OCI-LY7 (cell line): ENCODE measurements at regions not wholly inside any gene's neighbourhood (a gene's known extent, or its start where the extent isn't known, plus 50 kb on each side); places are given as distances from the start of the nearest gene placed in this dataset.

Source experiments
- BruUV-seq: library from RNA; stranded (reverse); fragments of 400-500 nt; replicated peaks from 2 replicates; lab custom pipeline; 2021; lab: Mats Ljungman, UMichigan
- CTCF ChIA-PET: fragments of 300-600 bp; sonication (Branson Sonifier 250); formaldehyde crosslinking; loops from one replicate; lab custom pipeline; 2022; ENCODE audit warnings: antibody characterized with exemption; ENCODE audit not compliant: unreplicated experiment; lab: Charles Lee
- POLR2A ChIA-PET: fragments of 300-600 bp; sonication (Branson Sonifier 250); formaldehyde crosslinking; loops from one replicate; lab custom pipeline; 2022; ENCODE audit warnings: antibody characterized with exemption; lab: Charles Lee
- DNase-seq: peaks from one replicate; pipeline ENCODE4 v3.0.0-alpha.2; 2015; ENCODE audit warnings: low spot score
- H2AFZ ChIP-seq: fragments of 200-600 bp; sonication (generic), shearing (Covaris generic); 2 replicates; pipeline ENCODE4 v1.6.1; 2014; ENCODE audit warnings: mild to moderate bottlenecking, antibody characterized with exemption, low read length, moderate library complexity
- H3K27ac ChIP-seq: fragments of 200-600 bp; sonication (generic); 2 replicates; pipeline ENCODE4 v1.5.1; 2014; ENCODE audit warnings: mixed run types, low read depth, mild to moderate bottlenecking, moderate library complexity, low read length, inconsistent platforms; ENCODE audit not compliant: poor library complexity, severe bottlenecking
- H3K36me3 ChIP-seq: fragments of 200-600 bp; sonication (generic); 2 replicates; pipeline ENCODE4 v1.6.1; 2014; ENCODE audit warnings: mild to moderate bottlenecking, antibody characterized with exemption, low read length, moderate library complexity, mixed read lengths; ENCODE audit not compliant: insufficient read depth
- H3K4me1 ChIP-seq: fragments of 200-600 bp; sonication (generic); 2 replicates; pipeline ENCODE4 v1.5.1; 2014; ENCODE audit warnings: mild to moderate bottlenecking, low read length; ENCODE audit not compliant: insufficient read depth, poor library complexity, severe bottlenecking
- H3K4me2 ChIP-seq: fragments of 200-600 bp; sonication (generic); 2 replicates; pipeline ENCODE4 v1.6.1; 2014; ENCODE audit warnings: mild to moderate bottlenecking, low read length
- H3K4me3 ChIP-seq: fragments of 200-600 bp; sonication (generic); 2 replicates; pipeline ENCODE4 v1.5.1; 2014; ENCODE audit warnings: mild to moderate bottlenecking, low read depth, low read length; ENCODE audit not compliant: poor library complexity, severe bottlenecking
- H3K79me2 ChIP-seq: fragments of 200-600 bp; sonication (generic); 2 replicates; pipeline ENCODE4 v1.6.1; 2016; ENCODE audit warnings: low read depth, mild to moderate bottlenecking, low read length, moderate library complexity, mixed read lengths; ENCODE audit not compliant: insufficient read depth
- H3K9me2 ChIP-seq: fragments of 200-600 bp; sonication (generic); 2 replicates; pipeline ENCODE4 v1.6.1; 2016; ENCODE audit warnings: mild to moderate bottlenecking, low read length, mixed read lengths; ENCODE audit not compliant: insufficient read depth
- H3K9me3 ChIP-seq: fragments of 200-600 bp; sonication (generic); 2 replicates; pipeline ENCODE4 v1.6.1; 2014; ENCODE audit warnings: mild to moderate bottlenecking, mixed run types, low read length, mixed read lengths
- H4K20me1 ChIP-seq: fragments of 200-600 bp; sonication (generic); 2 replicates; pipeline ENCODE4 v1.6.1; 2014; ENCODE audit warnings: mild to moderate bottlenecking, antibody characterized with exemption, low read length, moderate library complexity, mixed read lengths; ENCODE audit not compliant: insufficient read depth
- CTCF ChIP-seq: fragments of 200-600 bp; sonication (generic); conservative IDR thresholded peaks from 2 replicates; pipeline ENCODE4 v1.5.1; 2014; ENCODE audit warnings: mild to moderate bottlenecking, antibody characterized with exemption, low read length, moderate library complexity, mixed read lengths
- EZH2phosphoT487 ChIP-seq: fragments of 200-600 bp; sonication (generic); IDR thresholded peaks from 2 replicates; pipeline ENCODE4 v1.6.1; 2018; ENCODE audit warnings: low read depth, borderline replicate concordance, mild to moderate bottlenecking, mixed run types, antibody characterized with exemption, low read length, moderate library complexity, mixed read lengths
- intact Hi-C: fragments of 100-400 bp; cut with micrococcal nuclease; formaldehyde crosslinking; loops from one replicate; pipeline ENCODE4 v1.10.0; 2022; ENCODE audit not compliant: unreplicated experiment

DNA sequence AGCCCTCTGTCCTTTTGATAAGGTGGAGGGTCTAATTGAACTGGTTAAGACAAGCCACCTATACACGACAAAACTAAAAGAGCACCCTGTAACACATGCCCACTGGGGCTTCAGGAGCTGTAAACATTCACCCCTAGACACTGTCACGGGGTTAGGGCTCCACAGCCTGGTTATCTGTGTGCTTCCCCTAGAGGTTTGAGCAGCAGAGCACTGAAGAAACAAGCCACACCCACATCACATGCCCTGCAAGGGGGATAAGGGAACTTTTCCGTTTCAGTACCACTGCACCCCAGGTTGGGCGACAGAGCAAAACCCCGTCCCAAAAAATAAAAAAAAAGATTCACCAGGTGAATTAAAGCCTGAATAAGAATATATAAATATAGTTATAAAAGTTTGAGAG is 913.7 kb upstream of the ACVR2A start:
- H3K9me2 ChIP-seq, result no peaks in the 10 kb centered on the region
- no peaks in the 10 kb centered on the region for H3K79me2 ChIP-seq
- intact Hi-C loops, result no loop called here
- H3K4me3 ChIP-seq, result no peak overlapping the region
- no TSS peak for BruUV-seq
- TF ChIP-seq CTCF (no peak), EZH2phosphoT487 (no peak)
- no peaks in the 10 kb centered on the region for H3K36me3 ChIP-seq
- H3K4me1 ChIP-seq, result no peaks in the 10 kb centered on the region
- H3K4me2 ChIP-seq, result no peak overlapping the region
- no peak for DNase-seq
- H2AFZ ChIP-seq, result no peak overlapping the region
- POLR2A ChIA-PET, result no interaction called here
- no peaks in the 10 kb centered on the region for H4K20me1 ChIP-seq
- H3K9me3 ChIP-seq, result no peaks in the 10 kb centered on the region
- CTCF ChIA-PET, result no interaction called here
- H3K27ac ChIP-seq, result no peak overlapping the region

GRCh38 chr2:146927080-146927711 is 917.6 kb upstream of the ACVR2A start:
- no peaks in the 10 kb centered on the region for H3K4me1 ChIP-seq
- POLR2A ChIA-PET, result interaction anchor here (0.6 kb wide), 1 partner anchor 19 kb away, joined by 4 read pairs; no protein-coding TSS in a partner anchor
- BruUV-seq, result no TSS peak
- CTCF ChIA-PET, result no interaction called here
- DNase-seq, result peak; percentile 0
- intact Hi-C loops, result no loop called here
- no peak overlapping the region for H3K27ac ChIP-seq
- 0 out of 2 replicates have a peak, but pooled peaks have one; percentile 22 for TF ChIP-seq CTCF
- TF ChIP-seq EZH2phosphoT487, result no peak
- H4K20me1 ChIP-seq, result no peaks in the 10 kb centered on the region
- no peaks in the 10 kb centered on the region for H3K9me2 ChIP-seq
- H3K4me3 ChIP-seq, result no peak overlapping the region
- H3K79me2 ChIP-seq, result no peaks in the 10 kb centered on the region
- no peaks in the 10 kb centered on the region for H3K36me3 ChIP-seq
- H3K4me2 ChIP-seq, result no peak overlapping the region
- no peaks in the 10 kb centered on the region for H3K9me3 ChIP-seq
- no peak overlapping the region for H2AFZ ChIP-seq

DNA sequence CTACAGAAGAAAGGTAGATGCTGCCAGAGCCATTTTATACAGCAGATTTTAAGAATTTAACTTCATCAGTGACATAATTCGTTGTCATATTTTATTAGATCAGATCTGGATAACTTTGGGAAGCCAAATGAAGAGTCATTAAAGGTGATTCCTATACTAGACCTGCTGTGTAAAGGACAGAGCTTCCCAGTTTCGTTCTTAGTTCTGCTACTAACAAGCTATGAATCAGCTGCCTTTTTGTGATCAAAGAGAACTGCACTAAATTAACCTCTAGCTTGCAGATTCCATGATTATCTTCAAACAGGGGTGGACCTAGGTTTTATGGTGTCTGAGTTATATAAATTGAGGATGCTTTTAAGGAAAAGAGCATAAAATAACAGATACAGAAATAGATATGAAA is 926.5 kb upstream of the ACVR2A start:
- Histone ChIP-seq H3K4me1 (no peaks in the 10 kb centered on the region), H2AFZ (no peak overlapping the region), H3K36me3 (no peaks in the 10 kb centered on the region), H3K4me2 (no peak overlapping the region), H4K20me1 (no peaks in the 10 kb centered on the region), H3K27ac (no peak overlapping the region), H3K79me2 (no peaks in the 10 kb centered on the region), H3K4me3 (no peak overlapping the region), H3K9me3 (no peaks in the 10 kb centered on the region), H3K9me2 (no peaks in the 10 kb centered on the region)
- DNase-seq, result no peak
- POLR2A ChIA-PET, result interaction anchor here (0.5 to 0.6 kb wide), 2 partner anchors 40 to 642 kb away, joined by 3 read pairs; no protein-coding TSS in a partner anchor
- CTCF ChIA-PET, result no interaction called here
- intact Hi-C loops, result no loop called here
- TF ChIP-seq EZH2phosphoT487, result no peak
- TF ChIP-seq CTCF, result no peak
- no TSS peak for BruUV-seq
